Hematopoietic multipotent progenitor cell treated with erythropoietin and hydrocortisone succinate and interleukin-3 and kit ligand, for 4 days (in vitro differentiated cells): ENCODE measurements at regions not wholly inside any gene's neighbourhood (a gene's known extent, or its start where the extent isn't known, plus 50 kb on each side); places are given as distances from the start of the nearest gene placed in this dataset.

Experiments
- DNase-seq: peaks from one replicate; pipeline ENCODE4 v3.0.0-alpha.2; 2015

DNA sequence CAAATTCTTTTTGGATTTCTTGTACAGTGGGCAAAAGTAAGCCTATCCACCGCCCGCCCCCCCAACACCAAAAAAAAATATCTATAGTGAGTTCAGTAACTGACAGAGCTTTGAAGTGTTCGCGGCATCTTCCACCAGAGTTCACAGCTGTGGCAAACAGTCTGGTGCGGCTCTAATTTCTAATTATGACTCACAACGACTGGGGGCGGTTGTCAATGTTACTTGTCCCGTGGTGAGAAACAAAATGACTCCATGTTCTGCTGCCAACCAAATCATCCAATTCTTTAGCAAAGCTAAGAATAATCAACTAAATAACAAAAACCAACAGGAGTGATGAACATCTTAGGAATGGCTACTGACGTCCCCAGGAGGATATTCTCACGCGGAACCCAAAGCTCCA lies 392.5 kb upstream of the SALL3 start:
- no peak for DNase-seq

- DNase-seq: no peak
Measured at GRCh38 chr18:78587626-78588600, 391.7 kb upstream of the SALL3 start.

DNA sequence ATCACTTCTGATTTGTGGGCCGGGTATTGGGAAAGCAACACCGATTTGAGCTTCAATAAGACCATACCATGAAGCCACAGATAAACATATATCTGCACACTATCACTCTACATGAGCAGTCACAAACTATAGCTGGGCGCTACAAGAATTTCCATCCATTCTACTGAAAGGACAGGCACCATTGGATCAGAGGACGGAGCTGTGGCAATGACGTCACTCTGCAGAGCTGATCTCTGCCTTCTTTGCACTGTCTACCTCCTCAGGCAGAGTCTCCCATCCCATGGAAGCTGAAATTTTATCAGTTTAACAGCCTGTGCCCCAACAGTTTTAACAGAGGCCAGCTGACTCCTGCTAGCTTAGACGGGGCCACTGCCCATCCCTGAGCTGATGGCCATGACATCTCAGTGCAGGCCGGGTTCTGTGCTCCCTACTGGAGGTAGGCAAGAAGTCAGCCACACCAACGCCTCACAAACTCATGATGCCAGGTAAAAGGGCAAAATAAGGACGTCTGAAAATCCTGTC lies 389.6 kb upstream of the SALL3 start:
- no peak for DNase-seq

DNA sequence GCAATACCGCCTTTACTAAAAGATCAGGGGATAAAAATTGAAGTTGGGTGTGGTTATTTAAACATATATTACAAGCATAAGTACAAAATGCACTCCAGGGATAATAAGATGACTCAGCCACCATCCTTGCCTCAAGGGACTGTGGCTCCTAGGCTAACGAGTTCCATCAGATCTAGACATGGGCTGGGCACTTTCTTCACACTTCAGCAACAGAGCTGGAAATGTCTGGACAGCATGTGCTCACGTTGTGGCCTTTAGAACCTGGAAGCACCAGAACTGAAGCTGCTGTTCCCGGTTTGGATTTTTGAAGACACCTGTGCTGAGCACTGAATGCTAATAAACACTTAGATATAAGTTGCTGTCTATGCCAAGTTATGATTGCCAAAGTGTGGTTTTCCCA lies 384.2 kb upstream of the SALL3 start:
- no peak for DNase-seq

- no peak for DNase-seq
Measured at GRCh38 chr18:78595924-78596573, 383.6 kb upstream of the SALL3 start.

DNA sequence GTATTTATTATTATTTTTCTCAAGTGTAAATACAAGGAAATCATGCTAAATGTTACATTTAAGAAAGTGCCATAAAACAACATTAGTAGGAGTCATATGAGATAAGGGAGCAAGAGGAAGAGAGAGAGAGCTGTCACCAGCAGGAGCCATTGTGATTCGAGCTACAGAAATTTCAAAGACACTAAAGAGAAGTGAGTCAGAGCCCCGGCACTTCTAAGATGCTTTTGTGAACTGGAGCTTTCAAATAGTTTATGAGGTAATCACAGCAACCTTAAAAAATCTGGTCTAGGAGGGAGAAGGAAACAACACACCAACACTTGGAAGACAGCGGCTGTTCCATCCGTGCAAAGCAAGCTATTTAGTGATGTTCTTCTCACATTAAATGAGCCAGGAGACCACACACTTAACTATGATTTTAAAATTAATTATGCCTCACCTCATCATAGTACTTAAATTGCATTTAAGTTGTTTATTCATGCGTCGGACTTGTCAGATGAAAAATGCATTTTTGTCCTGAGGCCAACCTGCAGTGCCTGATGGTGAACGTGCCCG lies 382.7 kb upstream of the SALL3 start:
- DNase-seq: no peak

- no peak for DNase-seq
Measured at GRCh38 chr18:78601349-78601748, 378.3 kb upstream of the SALL3 start.

GRCh38 chr18:78601923-78602322 lies 377.7 kb upstream of the SALL3 start:
- DNase-seq: no peak

- DNase-seq: no peak
Measured at GRCh38 chr18:78602430-78602829, 377.2 kb upstream of the SALL3 start.

DNA sequence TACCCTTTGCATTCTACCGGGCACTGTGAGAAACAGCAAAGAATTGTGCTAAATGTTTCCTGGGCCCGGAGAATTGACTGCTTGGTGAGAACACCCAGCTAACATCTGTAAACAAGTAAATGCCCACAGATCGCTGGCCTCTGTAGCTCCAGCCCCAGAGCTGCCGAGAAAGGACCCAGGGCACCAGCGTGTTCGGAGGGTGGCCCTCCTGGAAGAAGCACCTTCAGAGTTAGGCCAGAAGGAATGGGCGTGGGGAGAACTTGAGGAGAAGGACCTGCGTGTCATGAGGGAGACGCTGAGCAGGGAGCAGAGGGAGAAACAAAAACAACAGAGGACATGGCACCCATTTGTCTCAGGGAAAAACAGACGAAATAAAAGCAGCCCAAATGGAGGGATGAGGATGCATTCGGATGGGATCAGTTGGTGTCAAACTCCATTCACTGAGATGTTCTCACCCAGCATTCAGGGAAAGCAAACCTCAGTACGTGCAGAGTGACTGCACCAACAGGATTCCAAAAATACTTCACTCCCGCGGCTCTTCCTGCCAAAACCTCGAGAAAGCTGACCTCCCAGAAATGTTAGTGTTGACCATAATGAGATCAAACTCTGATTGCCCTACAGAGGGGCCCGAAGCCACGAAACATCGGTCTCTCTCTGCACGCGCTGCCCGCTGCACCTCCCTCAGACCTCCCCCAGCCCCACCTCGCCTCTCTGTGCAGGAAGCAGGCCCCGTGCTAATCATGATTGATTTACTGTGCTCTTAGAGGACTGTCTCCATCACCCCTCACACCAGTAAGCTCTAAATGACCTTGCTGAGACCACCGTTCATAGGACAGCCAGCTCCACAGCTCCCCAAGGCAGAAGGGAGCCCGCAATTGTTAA lies 376.3 kb upstream of the SALL3 start:
- DNase-seq: no peak

- no peak for DNase-seq
Measured at GRCh38 chr18:78605255-78605654, 374.4 kb upstream of the SALL3 start.

DNA sequence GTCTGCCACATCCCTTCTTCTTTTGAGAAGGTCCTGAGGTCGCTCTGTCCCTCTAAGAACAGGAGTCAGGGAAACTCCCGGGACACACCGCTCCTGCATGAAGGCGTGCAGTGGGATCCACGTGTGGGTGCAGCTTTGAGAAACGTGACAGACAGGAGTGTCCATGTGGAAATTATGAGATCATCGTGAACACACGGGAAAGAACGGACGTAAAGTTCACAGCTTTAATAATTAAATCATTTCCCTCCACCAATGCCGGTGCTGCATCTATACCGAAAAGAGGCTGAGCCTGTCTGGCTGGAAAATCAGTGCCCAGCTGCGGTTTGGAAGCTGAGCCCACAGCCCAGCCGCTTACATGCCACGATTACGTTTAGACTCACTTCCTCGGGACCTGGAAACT lies 372.4 kb upstream of the SALL3 start:
- DNase-seq: no peak

DNA sequence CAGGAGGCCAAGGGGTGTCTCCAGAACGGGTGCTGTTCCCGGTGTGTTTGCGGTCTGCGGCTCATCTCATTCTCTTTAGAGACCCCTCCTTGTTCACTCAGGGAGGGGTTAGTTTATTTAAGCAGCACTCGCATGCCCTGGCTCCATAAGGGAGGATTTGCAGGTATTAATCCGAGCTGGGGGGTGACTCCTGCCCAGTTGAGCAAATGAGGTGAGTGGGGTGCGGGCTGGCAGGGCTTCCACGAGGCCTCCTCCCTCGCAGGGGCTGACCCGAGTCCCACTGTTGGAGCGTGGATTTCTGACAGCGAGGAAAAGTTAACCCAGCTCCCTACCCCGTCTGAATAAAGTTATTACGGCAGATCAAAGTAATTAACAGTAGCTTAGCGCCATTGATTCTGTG lies 371.8 kb upstream of the SALL3 start:
- no peak for DNase-seq

- no peak for DNase-seq
Measured at GRCh38 chr18:78610179-78610578, 369.4 kb upstream of the SALL3 start.

GRCh38 chr18:78611201-78611800 lies 368.3 kb upstream of the SALL3 start:
- no peak for DNase-seq

GRCh38 chr18:78611869-78612268 lies 367.7 kb upstream of the SALL3 start:
- DNase-seq: no peak

DNA sequence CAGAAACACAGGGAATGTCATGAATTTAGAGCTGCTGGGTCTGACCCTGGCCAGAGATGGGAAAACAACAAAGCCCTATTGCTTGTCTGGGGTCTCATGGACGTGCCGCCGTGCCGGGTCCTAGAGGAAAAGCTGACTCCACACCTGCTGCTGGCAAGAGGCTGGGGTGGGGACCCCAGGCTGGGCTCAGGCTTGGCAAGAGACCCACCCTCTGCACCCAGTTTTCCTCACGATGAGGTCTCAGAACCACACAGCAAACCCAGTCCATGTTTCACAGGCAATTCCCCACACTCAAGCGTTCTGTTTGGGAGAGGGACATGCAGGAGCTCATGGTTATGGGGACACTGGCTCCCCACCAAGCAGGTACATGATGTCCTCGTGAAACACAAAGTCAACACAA lies 367.3 kb upstream of the SALL3 start:
- no peak for DNase-seq

DNA sequence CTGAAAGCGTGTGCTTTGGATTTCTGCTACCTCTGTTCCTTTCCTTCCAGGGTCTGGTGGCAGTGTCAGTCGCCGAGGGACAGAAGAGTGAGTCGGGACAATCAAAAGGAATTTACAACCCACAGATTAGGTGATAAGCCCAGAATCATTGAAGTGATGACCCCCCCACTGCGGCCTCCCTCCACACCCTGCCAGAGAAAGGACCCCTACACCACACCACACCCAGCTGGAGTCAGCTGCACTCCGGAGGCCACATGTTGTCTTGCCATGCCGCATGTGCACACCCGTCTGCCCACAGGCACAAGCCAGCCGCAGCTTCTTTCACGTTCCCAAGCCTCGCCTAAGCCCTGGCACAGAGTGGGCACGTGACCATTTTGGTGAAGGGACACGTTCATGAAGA lies 366.8 kb upstream of the SALL3 start:
- no peak for DNase-seq

DNA sequence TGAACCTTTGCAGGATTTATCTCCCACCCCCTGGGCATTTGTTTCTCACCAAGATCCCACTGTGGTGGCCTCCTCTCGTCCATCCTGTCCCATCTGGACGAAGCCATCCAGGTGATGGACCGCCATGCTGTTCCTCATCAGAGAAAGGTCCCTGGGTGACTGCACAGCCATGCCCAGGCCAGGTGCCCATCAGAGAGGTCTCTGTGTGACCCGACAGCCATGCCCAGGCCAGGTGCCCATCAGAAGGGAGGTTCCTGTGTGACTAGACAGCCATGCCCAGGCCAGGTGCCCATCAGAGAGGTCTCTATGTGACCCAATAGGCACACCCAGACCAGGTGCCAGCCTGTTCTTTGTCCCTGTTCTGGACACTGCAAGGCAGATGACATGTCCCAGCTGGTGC lies 360.9 kb upstream of the SALL3 start:
- DNase-seq: no peak

GRCh38 chr18:78619854-78620253 lies 359.8 kb upstream of the SALL3 start:
- DNase-seq: no peak

GRCh38 chr18:78620326-78620725 lies 359.3 kb upstream of the SALL3 start:
- no peak for DNase-seq

DNA sequence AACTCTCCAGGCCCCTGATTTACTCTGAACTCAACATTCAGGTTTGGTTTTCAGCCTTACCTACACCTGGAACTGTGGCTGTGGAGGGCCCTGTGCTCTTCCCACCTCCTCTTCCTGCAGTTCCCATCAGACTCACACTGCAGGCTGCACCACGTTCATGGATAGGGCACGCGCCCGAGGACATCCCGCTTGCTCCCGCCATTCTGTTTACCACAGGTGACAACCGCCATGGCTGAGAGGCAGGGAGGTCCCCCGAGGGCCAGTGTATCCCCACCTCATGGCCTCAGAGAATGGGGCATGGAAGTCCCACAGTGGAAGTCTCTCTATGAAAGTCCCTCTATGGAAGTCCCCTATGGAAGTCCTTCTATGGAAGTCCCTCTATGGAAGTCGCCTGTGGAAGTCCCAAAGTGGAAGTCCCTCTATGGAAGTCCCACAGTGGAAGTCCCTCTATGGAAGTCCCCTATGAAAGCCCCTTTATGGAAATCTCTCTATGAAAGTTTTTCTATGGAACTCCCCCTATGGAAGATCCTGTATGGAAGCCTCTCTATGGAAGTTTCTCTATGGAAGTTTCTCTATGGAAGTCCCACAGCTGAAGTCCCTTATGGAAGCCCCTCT lies 358.4 kb upstream of the SALL3 start:
- no peak for DNase-seq
